CD1c-positive myeloid dendritic cell (primary cell): ENCODE measurements at regions not wholly inside any gene's neighbourhood (a gene's known extent, or its start where the extent isn't known, plus 50 kb on each side); places are given as distances from the start of the nearest gene placed in this dataset.

ENCODE experiments used
- DNase-seq: peaks from one replicate; pipeline ENCODE4 v3.0.0-alpha.2; 2016; ENCODE audit errors: extremely low spot score

DNA sequence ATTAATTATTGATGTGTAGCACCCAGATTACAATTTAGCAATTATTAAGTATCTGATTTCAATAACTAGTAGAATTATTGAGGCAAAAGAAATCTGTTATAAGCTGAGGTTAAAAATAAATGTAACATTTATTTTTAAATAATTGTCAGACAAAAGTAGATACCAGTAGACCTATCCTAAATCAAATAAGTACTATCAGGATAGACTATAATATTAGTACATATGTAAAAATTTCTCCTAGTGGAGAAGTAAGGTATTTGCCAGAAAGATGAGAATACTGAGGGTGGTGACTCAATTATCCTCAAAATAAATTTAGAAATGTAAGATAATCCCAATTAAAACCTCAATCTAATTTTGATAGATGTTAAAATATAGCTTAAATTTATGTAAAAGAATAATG lies 377.8 kb upstream of the CHRM3 start:
- no peak for DNase-seq

DNA sequence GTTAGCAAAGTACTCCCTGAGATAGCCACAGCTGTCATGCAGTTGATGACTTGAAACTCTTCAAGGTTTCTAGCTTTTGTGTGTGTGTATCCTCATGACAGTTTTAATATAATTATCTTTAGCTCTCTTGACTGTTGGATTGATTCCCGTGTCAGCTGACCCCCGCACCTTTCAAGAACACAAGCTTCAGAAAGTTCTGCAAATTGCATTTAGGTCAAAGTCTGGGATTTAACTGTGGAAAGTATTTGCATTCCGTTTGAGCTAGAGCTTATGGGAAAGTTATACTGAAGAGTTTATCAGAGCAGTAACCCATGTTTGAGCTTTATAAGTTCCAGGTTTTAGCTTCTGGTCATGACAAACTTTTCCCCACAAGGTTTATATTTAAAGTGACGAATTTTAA lies 380.1 kb upstream of the CHRM3 start:
- no peak for DNase-seq

DNA sequence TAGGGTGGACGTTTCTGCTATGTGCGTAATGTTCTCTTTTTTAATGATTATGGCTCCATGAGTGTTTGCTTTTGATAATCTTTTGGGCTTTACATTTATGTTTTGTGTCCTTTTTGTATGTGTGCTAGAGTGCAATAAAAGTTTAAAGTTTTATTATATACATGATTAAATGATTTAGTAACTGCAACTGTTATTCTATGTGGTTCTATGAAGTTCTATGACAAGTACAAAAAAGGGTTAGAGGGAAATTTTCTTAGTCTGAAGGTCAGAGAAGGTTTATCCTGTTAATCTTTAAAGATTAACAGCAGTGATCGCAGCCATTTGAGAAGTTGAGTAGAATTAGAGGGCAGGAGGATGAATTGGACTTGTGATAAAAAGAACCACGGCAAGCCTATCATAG lies 386.4 kb upstream of the CHRM3 start:
- no peak for DNase-seq

DNA sequence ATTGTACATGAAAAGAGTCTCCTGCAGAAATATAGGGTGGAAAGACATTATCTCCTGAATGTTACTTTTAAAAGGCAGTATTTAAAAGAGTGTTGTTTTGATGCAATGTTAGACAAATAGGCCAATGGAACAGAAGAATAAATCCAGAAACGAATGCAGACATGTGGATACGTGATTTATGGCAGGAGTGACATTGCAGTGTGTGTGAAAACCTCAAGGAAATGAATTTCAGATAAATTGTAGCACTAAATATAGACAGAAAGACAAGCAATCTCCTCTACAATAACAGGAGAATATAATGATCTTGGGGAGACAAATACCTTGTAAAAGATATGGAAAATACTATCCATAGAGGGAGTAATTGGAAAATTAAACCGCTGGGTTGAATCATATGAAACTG lies 387.8 kb upstream of the CHRM3 start:
- no peak for DNase-seq

DNA sequence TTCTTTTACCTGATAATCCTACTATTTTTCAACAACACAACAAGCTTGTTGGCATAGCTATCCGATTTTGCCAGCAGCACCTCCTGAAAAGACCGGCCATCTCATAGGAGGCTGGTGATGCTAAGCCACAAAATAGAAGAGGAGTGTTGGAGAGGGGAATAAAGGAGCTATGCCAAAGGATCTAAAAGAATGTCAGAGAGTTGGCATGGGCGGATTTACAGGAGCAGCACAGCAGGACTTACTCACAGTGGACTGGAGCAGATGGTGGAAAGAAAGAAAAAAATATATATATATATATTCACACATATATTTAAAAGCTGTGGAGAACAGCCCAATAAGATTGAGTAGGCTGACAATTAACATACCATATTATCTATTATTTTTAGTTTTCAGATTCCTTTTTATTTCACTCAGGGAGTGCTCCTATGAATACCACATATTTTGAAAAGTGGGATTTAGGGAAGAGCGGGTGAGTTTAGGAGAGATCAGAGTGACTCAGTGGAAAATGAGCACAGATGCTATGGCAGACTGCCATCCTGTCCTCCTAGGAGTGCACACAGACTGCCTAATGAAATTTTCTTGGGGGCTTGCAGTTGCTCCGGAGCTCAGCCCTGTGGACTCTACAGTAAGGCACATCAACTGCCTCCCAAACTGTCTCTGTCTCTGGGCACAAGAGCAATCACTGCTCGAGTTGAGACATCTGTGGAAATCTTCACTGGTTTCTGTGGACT lies 394.4 kb upstream of the CHRM3 start:
- DNase-seq, result no peak

DNA sequence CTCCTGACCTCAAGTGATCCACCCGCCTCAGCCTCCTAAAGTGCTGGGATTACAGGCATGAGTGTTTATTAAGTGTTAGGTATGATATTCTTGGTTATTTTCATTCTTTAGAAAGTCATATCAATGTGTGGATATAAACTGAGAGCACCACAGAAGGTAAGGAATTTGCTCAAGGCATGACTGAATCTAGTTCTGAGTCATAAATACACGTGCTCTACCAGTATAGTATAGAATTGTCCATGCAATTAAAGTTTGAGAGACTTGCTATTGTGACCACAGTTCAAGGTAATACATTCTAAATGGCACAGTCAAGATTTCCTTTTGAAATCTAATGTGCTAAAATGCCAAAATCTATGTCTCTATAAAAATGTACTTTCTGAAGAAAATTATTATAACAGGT lies 401.1 kb upstream of the CHRM3 start:
- no peak for DNase-seq

DNA sequence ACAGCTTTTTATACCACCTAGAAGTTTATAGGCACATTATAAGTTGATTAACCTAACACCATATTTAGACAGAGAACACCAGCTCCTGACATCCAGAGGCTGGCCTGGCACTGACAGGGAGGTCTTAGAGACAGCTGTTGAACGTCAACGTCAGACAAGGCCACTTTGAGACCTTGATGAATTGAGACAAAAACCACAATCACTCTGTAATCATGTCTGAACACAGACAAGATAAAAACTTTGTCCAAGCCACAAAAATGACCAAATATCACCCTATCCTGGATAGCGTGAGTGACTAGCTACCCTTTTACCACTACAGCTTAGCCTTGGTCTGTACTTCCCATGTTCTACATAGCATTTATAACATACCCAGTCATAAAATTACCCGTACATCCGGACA lies 403.6 kb upstream of the CHRM3 start:
- no peak for DNase-seq

DNA sequence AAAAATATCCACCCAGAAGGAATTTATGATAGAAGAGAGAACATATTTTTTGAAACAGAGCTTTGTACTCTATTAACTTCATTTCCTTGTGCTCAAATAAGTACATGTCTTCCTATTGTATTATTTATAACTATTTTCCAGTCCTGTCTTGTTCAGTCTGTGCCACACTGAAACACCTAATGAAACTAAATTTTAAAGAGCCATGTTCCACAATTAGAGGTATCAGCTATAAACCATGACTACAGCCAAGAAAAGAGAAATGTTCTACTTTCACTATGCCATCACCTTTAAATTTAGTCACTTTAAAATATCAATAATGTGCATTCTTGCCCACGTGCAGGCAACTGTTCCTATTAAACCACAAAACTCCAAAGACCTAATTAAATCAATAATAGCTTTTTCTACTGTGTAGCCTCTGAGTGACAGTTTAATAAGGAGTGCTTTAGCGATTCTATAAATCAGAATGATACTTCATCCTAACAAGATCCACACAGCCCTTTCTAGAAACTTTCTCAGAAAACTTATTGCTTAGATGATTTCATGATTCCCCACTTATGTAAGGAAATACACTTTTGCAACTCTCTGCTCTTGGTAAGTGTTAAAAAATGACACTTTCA lies 404.9 kb upstream of the CHRM3 start:
- DNase-seq, result no peak

DNA sequence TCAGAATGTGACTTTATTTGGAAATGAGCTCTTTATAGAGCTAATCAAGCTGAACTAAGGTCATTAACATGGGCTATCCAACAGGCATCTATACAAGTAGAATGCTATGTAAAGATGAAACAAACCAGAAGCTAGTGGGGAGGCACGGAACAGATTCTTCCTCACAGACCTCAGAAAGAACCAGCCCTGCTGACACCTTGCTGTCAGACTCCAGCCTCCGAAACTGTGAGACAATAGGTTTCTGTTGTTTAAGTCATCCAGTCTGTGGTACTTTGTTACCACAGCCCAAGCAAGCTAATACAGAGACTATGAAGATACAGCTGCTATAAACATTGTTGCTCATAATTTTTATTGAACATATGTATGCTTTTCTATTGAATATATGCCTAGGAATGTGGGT lies 406.3 kb upstream of the CHRM3 start:
- DNase-seq, result no peak

DNA sequence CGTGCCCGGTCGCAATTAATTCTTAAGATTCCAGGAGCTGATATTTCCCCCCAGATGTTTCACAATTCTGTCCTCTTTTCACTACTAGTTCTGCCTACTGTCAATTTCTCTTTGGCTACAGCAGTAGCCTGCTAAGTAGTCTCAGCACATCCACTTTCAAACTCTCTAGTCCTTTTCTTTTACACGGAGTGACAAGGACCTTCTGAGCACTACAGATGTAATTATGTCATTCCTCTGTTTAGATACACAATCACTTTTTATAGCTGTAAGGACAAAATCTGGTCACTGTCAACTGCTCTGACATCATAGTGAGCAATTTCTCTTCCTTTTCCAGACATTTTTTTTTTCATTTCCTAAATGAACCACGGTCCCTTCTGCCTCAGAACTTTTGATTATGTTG lies 421.7 kb upstream of the CHRM3 start:
- no peak for DNase-seq

DNA sequence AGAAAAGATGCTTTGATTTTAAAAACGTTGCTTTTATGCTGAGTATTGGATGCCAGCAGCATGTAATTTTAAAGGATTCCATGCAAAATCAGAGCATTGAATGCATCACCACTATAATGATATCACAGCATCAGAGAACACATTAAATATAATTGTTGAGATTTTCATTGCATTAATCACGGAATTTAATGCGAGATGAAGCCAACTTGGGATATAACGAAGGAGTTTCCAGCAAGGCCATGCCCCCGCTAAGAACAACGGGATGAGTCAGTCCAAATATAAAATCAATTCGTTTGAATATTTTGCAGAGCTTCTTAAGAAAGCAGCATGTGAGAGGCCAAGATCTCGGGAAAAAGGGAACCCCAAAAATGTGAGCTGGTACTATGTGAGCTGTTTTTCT lies 423.4 kb upstream of the CHRM3 start:
- no peak for DNase-seq

DNA sequence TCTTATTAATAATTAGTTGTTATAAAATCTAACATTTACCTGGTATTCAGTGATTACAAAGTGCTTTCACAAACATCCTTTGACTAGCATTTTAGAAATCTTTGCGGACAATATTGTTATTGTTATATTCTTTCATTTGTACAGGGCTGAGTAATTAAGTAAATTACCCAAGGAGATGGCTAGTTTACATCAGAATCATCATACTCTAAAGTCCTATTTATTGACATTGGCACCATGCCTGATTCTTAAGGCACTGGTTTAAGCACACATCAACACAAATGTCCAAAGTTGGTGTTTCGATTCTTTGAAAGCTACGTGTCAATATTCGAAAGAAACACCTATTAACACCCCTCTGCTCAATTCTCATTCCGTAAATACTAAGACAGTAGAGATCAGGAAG lies 424.6 kb upstream of the CHRM3 start:
- DNase-seq, result no peak

DNA sequence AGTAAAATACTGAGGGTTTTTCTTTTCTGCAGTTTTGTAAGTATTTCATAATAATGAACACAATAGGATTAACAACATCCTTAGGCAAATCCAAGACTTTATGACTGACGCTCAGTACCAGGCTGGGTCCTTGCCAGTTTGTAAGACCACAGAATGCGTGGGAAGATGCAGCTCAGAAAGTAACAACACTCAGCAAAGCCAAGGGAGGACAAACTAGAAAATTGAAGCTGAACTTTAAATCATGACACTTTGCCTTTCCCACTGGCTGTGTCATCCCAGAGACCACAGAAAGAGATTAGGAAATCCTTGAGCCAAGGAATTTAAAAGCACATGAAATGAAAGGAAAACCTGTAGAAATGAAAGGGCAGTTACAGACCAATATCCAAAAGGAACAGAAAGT lies 426.3 kb upstream of the CHRM3 start:
- no peak for DNase-seq

DNA sequence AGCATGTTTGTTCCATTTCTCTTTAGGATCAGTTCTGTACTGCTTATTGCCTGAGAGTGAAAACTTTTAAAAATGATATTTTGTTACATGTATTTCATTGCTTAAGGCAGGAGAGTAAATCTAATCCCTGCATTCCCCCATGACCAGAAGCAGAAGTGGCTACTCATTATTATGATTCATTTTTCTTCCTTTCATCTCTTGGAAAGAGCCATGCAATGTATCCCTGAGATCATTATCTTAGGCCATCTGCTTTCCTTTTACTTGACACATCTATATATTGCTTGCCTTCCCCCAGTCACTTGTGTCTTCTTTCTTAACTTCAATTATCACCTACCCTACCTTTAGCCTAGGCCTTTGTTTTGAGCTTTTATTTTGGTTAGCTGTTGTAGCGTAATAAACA lies 430.4 kb upstream of the CHRM3 start:
- no peak for DNase-seq

DNA sequence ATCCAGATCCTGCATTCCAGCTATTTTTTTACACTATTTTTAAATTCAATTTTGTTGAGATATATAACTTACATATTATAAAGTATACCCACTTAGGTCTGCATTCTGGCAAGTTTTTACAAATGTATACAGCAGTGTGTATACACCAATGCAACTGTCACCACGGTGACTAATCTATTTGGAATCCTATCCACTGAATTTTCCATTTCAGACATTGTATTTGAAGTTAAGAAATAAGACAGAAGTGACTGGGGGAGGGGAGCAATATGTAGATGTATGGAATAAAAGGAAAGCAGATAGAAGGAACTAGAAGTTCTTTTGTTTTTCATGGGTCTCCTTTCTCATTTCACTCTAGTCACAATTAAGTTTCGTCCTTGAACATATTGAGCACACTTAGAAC lies 431.5 kb upstream of the CHRM3 start:
- no peak for DNase-seq

DNA sequence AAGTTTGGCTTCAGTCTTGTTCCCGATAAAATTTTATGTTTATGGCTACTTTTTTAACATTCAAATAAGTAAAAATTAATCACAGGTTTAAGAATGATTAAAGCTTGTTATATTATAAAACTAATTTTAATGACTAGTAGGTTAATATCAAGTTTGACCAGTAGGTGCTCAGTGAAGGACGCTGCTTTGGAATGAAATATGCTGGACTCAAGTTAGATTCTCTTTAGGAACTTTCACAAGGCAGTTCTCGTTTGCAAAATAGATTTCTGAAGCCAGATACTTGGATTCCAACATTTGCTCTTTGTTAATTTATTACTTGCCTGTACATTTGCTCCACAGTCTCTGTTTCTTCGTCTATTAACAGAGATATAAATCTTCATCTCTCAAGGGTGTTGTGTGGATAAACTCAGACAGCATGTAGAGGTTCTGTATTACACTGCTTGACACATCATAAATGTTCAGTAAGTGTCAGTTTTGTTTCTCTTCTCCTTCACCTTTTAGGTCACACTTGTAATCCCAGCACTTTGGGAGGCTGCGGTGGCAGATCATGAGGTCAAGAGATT lies 432.8 kb upstream of the CHRM3 start:
- no peak for DNase-seq

DNA sequence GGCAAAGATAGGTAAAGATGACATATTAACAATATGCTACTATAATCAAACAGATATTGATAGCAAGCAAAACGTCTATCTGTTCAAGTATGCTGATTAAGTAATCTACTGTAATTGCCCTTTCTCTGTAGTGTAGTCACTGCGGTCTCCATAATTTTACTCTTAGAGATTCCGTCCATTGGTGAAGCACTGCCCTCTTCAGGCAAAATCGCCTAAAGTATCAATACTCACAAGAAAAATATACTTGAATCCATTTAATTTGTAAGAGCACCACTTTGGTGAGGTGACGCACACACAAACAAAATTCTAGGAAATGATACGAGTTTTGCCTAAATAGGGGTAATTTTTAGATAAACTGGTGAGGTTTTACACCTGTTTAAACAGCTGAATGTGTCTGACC lies 434.6 kb upstream of the CHRM3 start:
- peak; percentile 9 for DNase-seq

DNA sequence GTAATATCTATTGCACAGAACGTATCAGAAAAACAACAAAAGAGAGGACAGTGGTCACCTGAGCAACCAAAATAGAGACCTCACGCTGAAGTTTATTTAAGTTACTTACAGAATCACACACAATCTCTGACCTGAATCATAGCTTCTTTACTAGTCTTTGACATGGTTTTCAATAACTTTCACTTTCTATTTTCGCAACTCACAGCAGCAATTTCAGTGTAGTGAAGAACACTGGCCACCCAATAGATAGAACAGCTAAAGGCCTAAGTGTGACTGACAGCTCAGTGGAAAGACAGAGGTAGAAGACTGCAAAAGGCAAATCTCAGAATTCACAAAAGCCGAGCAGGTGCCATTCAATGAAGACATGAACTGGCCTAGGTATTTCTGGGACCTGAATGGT lies 435.6 kb upstream of the CHRM3 start:
- DNase-seq, result no peak

DNA sequence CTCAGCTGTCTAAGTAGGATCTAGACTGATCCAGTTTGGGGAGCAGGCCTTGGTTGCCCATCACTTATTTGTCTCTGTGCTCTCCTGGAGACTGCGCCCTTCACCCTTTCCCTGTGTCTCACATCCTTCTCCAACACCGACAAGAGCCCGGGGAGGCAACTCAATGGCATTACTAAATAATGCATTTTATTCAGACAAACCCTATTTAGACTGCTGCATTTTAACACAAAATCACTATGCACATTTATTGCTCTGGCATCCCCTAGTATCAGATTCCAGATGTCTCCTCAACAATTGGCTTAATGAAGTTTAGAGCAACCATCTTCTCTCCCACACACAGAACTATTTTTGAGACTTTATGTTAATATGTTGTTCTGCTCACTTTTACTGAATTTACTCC lies 436.4 kb upstream of the CHRM3 start:
- no peak for DNase-seq

DNA sequence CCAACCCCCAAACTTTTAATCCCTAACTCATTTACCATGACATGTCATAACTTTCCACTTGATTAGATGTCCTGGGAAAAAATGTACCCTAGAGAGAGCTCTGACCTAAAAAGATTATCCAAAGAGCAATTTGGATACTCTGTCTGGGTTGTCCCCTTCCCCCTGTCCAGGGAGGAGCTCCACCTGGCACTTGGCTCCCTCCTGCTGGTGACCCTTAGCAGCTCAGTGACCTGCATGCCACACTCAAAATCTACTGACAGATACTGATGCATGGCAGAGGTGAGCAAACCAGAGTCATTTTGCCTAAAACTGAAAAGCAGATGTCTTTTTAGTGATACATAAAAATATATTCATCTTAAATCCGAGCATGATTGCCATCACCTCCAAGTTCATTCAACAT lies 442.3 kb upstream of the CHRM3 start:
- no peak for DNase-seq

DNA sequence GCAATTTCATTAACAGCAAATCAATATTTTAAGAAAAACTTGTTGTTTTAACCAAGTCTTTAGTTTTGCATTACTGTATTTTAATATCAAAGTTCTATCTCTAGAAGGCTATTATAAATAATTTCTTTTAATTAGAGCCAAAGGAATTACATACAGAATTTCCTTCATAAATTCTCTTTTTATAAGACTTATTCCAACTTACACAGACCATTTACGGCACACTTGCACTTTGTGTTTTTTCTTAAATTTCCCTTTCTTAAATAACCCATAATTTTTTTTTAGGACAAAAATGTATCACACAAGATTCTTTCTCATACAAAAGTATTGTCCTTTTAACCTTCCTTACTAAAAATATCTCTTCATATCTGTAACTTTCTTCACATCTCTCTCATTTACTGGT lies 458.5 kb upstream of the CHRM3 start:
- DNase-seq, result no peak

DNA sequence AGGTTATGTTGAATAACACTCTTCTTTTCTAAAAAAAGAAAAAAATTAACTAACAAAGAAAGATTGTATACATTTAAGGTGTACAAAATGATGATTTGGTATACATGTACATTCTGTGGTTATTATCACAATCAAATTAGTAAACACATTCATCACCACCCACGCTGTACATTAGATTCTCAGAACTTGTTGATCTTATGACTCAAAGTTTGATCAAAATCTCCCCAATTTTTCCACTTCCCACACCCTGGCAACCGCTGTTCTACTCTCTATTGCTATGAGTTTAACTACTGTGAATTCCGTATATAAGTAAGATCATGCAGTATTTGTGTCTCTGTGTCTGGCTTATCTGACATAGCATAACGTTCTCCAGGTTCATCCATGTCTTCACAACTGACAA lies 469.5 kb upstream of the CHRM3 start:
- no peak for DNase-seq

DNA sequence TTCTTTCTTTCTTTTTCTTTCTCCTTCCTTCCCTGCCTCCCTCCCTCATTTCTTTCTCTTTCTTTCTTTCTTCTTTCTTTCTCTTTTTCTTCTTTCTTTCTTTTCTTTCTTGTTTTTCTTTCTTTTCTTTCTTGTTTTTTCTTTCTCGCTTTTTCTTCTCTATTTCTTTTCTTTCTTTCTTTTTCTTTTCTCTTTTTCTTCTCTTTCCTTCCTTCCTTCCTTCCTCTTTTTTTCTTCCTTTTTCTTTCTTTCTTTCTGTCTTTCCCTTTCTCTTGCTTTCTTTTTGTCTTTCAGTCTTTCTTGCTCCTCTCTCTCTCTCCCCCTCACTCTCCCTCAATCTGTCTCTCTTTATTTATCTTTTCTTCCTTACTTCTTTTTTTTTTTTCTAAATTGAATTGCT lies 472.0 kb upstream of the CHRM3 start:
- no peak for DNase-seq

DNA sequence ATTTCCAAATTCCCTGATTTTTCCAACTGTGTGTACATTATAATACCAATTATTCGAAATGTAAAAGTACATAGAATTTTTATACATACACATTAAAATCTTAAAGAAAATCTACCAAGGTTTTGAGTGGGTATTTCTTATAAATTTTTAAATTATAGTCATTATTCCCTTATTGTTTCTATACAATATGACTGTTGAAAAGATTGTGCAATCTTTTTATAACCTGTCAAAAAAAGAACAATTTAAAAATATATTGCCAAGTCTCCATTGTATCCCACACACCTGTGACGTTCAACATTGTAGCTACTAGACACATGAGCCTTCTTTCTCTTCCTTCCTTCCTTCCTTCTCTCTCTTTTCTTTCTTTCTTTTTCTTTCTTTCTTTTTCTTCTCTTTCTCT lies 473.2 kb upstream of the CHRM3 start:
- DNase-seq, result no peak
